ENCODE measurements at regions not wholly inside any gene's neighbourhood (a gene's known extent, or its start where the extent isn't known, plus 50 kb on each side); places are given as distances from the start of the nearest gene placed in this dataset.
A peak's percentile ranks its signal among the peaks of the same experiment; 100 is the strongest.
"Not testable (repeated sequence)": the region's sequence is repeated elsewhere in the genome, so short reads cannot be mapped to it uniquely, and the experiment has no call there.

GRCh38 chr6:105874835-105875626 is 211.1 kb upstream of the PRDM1 start:
- no peak for DNase-seq

DNA sequence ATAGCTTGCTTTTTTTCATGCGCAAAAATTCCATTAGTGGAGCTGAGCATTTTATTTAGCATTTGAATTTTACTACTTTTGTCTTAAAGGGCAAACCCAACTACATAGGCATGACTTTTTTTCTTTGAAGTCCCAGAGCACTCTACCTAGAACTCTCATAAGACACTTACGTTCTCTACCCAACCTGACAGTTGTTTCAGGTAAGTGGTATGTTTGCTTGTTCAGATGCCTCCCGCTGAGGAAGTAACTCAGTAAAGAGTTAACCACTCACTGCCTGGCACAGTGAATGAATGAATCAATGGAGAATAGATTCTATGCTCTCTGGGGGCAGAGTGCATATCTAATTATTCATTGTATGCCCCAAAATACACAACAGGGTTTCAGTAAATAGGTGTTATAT is 212.3 kb upstream of the PRDM1 start:
- no peak for DNase-seq

GRCh38 chr6:105873211-105873704 is 212.9 kb upstream of the PRDM1 start:
- DNase-seq, result no peak

- no peak for DNase-seq
Observed at GRCh38 chr6:105872249-105872648, 213.9 kb upstream of the PRDM1 start.

DNA sequence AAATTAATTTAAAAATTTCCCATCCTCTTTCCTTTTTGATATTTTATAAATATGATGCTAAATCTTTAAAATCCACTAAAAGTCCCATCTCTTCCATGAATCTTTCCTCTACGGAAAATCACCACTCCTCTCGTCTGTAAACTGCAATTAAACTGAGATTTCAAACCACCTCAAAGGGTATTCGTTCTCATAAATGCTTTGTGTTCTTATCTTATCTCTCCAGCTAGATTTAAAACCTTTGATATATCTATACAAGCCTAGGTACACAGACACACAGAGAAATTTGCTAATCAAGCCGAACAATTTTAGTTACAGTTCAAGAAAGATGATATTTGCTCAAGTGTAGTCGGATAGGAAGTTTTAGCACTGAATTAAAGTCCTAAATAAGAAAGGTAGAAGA is 214.6 kb upstream of the PRDM1 start:
- no peak for DNase-seq

DNA sequence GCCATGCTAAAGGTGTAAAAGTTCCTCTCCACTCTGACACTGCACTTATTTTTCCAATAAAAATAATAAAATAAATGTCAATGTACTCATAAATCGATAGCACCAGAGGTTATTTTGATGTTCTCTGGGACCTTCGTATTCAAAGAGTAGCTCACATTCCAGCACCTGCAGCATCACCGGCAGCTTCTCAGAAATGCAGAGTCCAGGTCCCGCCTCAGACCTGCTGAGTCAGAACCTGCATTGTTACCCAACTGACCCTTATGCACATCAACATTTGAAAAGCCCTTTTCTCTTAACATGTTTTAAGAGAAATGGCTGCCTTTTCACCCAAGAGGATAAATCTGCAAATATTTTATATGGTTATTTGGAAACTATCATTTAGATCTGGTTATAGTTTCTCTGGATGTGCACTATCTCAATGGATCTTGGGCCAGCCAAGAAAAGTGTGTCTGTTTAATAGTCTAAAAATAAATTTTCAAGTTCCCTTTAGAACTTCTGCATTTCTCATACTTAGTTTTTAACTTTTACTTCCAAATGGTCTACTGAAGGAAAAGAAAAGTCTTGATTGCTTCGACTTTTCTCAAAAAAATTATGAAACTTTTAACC is 216.2 kb upstream of the PRDM1 start:
- DNase-seq, result no peak

DNA sequence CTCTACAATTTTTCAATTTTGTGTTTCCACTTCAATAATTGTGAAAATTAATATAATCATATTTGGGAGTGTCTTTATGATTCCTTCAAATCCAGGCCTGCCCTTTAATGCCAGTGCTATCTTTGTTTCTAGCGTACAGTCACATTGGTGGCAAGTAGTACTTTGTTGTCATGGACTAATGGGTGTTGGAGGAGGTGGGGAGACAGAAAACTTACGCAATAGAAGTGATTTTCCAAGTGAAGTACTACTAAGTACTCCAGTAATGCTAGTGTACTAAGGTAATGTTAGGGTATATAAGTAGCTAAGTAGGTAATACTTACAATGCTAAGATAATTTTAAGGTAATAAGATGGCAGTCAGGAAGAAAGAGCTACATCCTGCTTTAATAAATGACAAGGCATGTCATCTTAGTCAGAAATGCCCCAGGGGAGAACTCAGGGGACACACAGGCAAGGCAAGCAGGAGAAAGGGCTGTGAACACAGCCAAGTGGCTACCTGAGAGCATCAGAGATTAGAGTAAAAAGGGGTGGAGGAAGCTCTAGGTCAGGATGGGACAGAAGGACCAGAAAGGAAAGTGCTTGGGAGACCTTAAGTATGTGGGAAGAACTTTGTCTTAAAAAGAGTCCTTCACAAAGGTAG is 217.2 kb upstream of the PRDM1 start:
- DNase-seq, result no peak

GRCh38 chr6:105867821-105868220 is 218.3 kb upstream of the PRDM1 start:
- no peak for DNase-seq

DNA sequence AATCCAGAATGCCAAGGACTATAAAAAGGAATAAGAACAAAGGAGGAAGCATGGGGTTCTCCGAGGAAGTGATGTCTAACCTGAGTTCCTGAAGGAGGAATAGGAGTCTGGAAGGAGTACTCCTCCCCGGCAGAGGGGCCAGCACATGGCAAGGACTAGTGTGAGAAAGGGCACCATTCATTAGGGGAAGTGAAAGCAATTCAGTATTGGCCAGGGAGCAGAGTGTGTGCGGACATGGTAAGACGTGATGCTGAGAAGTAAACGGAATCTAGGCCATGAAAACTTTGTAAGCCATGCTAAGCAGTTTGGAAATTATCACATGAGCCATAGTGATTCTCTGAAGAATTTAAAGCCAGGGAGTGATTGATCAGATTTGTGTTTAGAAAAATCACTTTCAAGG is 218.9 kb upstream of the PRDM1 start:
- no peak for DNase-seq

DNA sequence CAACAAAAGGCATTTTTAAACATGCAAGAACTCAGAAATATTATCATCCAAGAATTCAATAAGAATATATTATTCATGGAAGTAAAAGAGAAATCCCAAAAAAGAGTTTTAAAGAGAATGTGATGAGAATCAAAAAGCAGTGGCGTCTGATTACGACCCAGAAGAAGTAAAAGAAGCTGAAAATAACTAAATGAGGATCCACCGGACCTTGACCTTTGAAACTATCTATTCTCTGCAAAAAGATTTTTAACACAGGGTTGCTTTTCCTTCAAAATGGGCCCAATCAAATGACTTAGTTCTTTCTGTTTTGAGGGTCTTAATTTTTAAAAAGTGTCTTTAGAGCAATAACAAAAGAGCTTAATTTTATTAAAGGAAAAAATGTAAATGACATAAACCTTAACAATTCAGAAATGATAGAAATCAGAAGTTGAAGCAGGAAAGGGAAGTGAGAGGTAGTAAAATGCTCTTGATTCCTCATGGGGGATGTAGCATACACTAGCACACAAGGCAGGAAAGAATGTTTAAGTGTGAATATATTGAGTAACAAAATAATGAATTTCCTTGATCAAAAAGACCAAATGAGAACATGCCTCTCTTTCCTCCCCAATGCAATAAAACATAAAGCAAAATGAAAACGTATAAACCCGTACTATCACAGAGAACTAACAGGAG is 223.1 kb upstream of the PRDM1 start:
- DNase-seq, result no peak

DNA sequence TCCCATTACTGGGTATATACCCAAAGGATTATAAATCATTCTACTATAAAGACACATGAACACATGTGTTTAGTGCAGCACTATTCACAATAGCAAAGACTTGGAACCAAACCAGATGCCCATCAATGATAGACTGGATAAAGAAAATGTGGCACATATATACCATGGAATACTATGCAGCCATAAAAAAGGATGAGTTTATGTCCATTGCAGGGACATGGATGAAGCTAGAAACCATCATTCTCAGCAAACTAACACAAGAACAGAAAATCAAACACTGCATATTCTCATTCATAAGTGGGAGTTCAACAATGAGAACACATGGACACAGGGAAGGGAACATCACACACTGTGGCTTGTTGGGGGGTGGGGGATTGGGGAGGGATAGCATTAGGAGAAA is 225.2 kb upstream of the PRDM1 start:
- DNase-seq, result not testable (repeated sequence)

DNA sequence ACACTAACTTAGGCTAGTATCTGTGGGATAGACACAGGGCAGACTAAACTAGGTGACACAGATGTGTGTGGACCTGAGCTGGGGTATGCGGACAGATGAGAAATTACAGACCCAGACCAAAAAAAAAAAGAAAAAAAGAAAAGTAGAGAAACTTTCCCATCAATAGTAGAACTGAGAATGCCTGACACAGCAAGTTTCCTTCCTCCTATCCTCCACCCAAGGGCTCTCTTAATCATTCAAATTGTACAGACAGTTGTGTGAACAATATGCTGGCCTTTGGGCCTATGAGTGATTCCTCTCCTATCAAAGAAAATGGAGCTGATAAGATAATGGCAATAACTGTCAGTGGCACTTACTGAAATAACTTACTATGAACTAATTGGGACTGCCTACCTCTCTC is 226.7 kb upstream of the PRDM1 start:
- DNase-seq, result no peak

GRCh38 chr6:105858639-105859038 is 227.5 kb upstream of the PRDM1 start:
- not testable (repeated sequence) for DNase-seq

DNA sequence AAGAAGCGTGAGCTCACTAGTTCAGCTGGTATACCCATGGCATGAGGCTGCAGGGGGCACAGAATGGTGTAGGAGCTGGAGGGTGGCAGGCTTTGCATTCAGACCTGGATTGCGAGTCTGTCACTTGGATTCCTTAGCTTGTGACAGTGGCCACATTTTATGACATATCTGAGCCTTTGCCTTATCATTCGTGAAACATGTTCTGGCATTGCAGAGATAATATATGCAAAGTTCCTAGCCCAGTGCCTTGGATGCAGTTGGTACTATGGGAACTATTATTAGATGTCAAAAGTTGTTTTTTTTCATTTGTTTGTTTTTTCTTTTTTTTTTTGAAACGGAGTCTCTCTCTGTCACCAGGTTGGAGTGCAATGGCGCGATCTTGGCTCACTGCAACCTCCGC is 230.7 kb upstream of the PRDM1 start:
- no peak for DNase-seq

DNA sequence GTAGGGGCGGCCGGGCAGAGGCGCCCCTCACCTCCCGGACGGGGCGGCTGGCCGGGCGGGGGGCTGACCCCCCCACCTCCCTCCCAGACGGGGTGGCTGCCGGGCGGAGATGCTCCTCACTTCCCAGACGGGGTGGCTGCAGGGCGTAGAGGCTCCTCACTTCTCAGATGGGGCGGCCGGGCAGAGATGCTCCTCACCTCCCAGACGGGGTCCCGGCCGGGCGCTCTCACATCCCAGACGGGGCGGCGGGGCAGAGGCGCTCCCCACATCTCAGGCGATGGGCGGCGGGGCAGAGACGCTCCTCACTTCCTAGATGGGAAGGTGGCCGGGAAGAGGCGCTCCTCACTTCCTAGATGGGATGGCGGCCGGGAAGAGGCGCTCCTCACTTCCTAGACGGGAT is 232.2 kb upstream of the PRDM1 start:
- not testable (repeated sequence) for DNase-seq

DNA sequence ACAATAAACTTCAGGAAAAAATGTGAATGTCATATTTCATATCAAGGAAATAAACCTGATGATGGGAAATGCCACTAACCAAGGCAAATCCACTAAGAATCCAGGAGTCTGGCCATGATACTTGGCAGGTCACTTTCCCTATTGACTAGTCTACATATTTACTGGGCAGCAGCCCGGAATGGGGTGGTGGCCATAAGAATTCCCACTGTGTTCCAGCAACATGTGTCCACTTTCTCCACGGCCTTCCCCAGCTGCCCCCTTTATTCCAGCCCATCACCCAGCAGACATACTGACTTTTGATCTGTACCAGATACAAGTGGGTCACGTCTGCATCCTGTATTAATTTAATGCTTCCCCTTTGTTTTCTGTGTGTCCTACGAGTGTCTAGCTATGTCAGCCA is 234.5 kb upstream of the PRDM1 start:
- DNase-seq, result no peak

DNA sequence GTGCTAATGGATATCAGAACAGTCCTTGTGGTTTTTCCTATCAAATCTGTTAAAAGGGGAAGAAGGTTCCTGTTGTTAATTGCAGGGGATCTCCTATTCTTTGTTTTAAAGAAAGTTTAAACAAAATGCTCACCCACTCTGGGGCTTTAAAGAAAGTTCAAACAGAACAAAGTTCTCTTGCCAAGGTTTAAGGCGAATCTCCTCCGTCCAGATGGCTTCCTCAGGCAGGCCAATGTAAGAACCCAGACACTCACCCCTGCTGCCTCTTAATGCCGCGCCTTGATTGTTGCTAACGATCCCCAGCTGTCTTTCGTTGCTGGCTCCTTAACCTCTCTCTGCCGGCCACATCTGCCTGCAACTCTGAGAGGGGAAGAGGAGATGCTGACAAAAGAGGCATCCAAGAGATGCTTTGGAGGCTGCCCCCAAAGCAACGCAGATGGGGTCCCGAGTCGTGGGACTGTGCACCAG is 235.0 kb upstream of the PRDM1 start:
- DNase-seq, result peak; percentile 93

DNA sequence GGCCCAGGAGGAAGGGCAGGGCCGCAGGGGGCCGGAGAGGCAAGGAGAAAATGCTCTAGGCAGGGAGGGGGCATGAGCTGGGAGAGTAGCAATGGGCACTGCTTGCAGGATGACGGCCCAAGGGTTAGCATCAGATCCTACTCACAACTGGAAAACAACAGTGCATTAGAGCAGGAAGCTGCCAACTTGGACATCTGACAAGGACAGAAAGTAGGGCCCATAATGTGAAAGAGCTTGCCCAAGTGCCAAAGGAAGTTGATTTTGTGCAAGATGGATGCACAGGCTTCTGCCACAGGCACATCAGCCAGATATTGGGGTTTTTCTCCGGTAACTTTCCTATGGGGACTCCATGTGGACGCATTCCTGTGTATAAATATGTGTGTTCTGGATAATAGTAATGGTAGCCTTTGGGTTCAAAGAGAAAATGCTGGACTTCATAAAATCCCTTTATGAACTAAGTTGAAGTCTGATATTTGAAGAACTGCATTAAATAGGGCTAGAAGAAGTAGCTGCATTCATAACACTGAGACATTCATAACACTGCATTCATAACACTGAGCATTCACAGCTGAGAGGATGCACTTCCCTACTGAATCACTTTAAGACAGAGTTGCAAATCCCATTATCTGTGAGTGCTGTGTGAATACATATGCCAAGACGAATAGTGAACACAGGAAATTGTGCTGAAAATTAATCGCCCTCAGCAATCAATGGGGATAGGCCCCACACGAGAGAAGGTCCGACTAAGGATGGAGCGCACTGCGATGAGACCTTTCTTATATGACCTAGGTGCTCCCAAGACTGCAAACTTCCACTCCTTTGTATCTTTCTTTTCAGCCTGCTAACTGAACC is 235.6 kb upstream of the PRDM1 start:
- DNase-seq, result peak; percentile 84

GRCh38 chr6:105849746-105850145 is 236.4 kb upstream of the PRDM1 start:
- peak; percentile 46 for DNase-seq

DNA sequence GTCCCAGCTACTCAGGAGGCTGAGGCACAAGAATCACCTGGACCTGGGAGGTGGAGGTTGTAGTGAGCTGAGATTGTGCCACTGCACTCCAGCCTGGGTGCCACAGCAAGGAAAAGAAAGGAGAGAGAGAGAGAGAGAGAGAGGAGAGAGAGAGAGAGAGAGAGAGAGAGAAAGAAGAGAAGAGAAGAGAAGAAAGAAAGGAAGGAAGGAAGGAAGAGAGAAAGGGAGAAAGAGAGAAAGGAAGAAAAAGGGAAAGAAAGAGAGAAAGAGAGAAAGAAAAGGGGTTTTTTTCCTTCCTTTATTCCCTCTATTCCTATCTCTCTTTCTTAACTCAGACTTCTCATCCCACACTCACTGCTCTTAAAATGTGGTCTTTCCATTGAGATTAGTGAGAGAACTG is 238.7 kb upstream of the PRDM1 start:
- DNase-seq, result no peak

- DNase-seq, result no peak
Observed at GRCh38 chr6:105844275-105844883, 241.8 kb upstream of the PRDM1 start.

DNA sequence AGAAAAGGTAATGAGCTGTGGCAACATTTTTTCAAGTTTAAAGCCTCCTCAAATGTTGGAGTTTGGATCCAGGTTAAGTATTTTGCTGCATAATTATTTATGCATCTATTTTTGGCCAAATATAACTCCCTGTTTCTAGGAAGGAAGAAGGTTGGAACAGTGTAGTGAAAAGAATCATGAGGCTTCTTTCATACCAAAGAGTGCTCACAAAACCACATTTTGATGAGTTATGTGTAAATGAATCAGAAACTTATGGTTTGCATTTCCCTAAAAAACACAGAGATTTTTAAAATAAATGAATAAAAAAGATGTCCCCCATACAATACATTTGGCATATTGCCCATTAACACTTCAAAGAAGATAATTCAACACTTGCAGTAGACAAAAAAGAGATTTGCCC is 246.9 kb upstream of the PRDM1 start:
- DNase-seq, result no peak

All from NCI-H82 (cell line).